ENCODE measurements at regions not wholly inside any gene's neighbourhood (a gene's known extent, or its start where the extent isn't known, plus 50 kb on each side); places are given as distances from the start of the nearest gene placed in this dataset.
"Not testable (repeated sequence)": the region's sequence is repeated elsewhere in the genome, so short reads cannot be mapped to it uniquely, and the experiment has no call there.

DNA sequence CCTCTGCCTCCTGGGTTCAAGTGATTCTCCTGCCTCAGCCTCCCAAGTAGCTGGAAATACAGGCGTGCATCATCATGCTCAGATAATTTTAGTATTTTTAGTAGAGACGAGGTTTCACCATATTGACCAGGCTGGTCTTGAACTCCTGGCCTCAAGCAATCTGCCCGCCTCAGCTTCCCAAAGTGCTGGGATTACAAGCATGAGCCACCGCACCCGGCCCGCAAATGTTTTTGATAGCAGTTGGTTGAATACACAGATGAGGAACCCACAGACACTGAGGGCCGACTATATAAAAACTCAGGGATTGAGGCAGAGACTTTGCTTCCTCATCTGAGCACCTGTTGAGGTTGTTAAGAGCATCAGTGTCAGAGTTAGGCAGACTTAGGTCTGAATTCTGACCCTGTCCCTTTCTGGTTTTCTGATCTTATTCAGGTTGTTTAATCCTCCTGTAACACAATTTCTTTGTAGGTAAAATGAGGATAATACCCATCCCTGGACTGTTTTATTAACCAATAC is 84.7 kb downstream of the ZFP36L2 start:
- H3K27ac ChIP-seq (replicated peaks) = not testable (repeated sequence)
- peak; percentile 26; the same call in 1 of the 2 replicates for TF ChIP-seq SPI1 (IDR thresholded peaks at IDR 0.05; ENCODE audit: borderline replicate concordance, low read depth)

DNA sequence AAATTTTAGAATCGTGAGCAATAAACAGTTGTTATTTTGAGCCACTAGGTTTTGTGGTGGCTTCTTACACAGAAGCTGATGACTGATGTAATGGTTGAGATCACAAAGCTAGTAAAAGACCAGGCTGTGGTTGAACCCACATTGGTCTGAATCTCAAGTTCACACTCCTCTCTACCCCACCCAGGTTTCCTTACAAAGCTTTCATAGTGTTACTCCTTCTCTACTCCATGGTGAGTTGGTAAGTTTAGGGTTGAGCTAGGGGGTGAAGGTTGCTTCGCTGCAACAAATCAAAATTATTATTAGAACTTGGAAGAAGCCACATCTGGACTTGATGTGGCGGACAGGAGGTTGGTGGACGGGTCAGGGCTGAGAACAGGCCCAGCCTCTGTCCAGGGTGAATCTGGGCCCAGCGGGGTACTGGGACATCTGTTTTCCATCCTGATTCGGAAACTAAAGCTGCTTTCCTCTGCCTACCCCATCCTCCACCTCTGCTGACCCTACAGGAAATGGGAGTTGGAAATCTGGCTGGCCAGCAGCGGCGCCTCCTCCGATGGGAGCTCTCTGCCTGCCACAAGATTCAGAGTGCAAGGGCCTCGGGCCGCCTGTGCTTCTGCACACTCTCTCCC is 86.3 kb downstream of the ZFP36L2 start:
- TF ChIP-seq, protein P1, sequence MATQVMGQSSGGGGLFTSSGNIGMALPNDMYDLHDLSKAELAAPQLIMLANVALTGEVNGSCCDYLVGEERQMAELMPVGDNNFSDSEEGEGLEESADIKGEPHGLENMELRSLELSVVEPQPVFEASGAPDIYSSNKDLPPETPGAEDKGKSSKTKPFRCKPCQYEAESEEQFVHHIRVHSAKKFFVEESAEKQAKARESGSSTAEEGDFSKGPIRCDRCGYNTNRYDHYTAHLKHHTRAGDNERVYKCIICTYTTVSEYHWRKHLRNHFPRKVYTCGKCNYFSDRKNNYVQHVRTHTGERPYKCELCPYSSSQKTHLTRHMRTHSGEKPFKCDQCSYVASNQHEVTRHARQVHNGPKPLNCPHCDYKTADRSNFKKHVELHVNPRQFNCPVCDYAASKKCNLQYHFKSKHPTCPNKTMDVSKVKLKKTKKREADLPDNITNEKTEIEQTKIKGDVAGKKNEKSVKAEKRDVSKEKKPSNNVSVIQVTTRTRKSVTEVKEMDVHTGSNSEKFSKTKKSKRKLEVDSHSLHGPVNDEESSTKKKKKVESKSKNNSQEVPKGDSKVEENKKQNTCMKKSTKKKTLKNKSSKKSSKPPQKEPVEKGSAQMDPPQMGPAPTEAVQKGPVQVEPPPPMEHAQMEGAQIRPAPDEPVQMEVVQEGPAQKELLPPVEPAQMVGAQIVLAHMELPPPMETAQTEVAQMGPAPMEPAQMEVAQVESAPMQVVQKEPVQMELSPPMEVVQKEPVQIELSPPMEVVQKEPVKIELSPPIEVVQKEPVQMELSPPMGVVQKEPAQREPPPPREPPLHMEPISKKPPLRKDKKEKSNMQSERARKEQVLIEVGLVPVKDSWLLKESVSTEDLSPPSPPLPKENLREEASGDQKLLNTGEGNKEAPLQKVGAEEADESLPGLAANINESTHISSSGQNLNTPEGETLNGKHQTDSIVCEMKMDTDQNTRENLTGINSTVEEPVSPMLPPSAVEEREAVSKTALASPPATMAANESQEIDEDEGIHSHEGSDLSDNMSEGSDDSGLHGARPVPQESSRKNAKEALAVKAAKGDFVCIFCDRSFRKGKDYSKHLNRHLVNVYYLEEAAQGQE (IDR thresholded peaks at IDR 0.05; ENCODE audit: insufficient replicate concordance, low read depth) = no peak
- no peak for TF ChIP-seq GABPA (IDR thresholded peaks at IDR 0.05; ENCODE audit: low read depth)
- TF ChIP-seq POLR2AphosphoS5 (IDR thresholded peaks at IDR 0.05; ENCODE audit: low read depth) = no peak
- TF ChIP-seq SPI1 (IDR thresholded peaks at IDR 0.05; ENCODE audit: borderline replicate concordance, low read depth) = no peak
- TF ChIP-seq, protein P2, sequence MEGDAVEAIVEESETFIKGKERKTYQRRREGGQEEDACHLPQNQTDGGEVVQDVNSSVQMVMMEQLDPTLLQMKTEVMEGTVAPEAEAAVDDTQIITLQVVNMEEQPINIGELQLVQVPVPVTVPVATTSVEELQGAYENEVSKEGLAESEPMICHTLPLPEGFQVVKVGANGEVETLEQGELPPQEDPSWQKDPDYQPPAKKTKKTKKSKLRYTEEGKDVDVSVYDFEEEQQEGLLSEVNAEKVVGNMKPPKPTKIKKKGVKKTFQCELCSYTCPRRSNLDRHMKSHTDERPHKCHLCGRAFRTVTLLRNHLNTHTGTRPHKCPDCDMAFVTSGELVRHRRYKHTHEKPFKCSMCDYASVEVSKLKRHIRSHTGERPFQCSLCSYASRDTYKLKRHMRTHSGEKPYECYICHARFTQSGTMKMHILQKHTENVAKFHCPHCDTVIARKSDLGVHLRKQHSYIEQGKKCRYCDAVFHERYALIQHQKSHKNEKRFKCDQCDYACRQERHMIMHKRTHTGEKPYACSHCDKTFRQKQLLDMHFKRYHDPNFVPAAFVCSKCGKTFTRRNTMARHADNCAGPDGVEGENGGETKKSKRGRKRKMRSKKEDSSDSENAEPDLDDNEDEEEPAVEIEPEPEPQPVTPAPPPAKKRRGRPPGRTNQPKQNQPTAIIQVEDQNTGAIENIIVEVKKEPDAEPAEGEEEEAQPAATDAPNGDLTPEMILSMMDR (IDR thresholded peaks at IDR 0.05; ENCODE audit: insufficient read depth, low read length) = no peak
- no peaks in the 10 kb centered on the region for H3K27me3 ChIP-seq (ENCODE audit: insufficient read depth, poor library complexity, severe bottlenecking)
- DNase-seq (ENCODE audit: low read depth in 1 of 2, low spot score in 1 of 2) = no peak
- no peak overlapping the region for H3K4me3 ChIP-seq (replicated peaks; ENCODE audit: insufficient read depth, low read length)
- H3K27ac ChIP-seq (replicated peaks) = no peak overlapping the region

More for the DNA sequence above, 84.7 kb downstream of the ZFP36L2 start:
- not testable (repeated sequence) for H3K27me3 ChIP-seq (ENCODE audit: insufficient read depth, poor library complexity, severe bottlenecking); H3K4me3 ChIP-seq (replicated peaks; ENCODE audit: insufficient read depth, low read length)
- peak in 1 of 2 experiments; percentile 50 for DNase-seq (ENCODE audit: low read depth in 1 of 2, low spot score in 1 of 2)

DNA sequence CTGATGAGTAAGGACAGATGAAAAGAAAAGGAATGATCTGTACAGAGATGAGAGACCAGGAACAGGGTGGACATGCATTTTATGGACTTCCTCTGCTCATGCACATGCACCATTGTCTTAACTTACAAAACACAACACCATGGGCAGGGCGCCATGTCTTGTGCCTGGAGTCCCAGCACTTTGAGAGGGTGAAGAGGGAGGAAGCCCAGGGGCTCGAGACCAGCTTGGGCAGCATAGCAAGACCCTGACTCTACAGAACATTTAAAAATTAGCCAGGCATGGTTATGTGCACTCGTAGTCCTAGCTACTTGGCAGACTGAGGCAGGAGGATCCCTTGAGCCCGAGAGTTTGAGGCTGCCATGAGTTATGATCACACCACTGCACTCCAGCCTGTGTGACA is 86.9 kb downstream of the ZFP36L2 start:
- no peak overlapping the region for H3K27ac ChIP-seq (replicated peaks)
- no peak for DNase-seq (ENCODE audit: low read depth in 1 of 2, low spot score in 1 of 2)
- TF ChIP-seq GABPA (IDR thresholded peaks at IDR 0.05; ENCODE audit: low read depth) (no peak), SPI1 (IDR thresholded peaks at IDR 0.05; ENCODE audit: borderline replicate concordance, low read depth) (no peak), POLR2AphosphoS5 (IDR thresholded peaks at IDR 0.05; ENCODE audit: low read depth) (no peak)
- TF ChIP-seq, protein P2 (IDR thresholded peaks at IDR 0.05; ENCODE audit: insufficient read depth, low read length) = no peak
- TF ChIP-seq, protein P1 (IDR thresholded peaks at IDR 0.05; ENCODE audit: insufficient replicate concordance, low read depth) = no peak
- no peaks in the 10 kb centered on the region for H3K27me3 ChIP-seq (ENCODE audit: insufficient read depth, poor library complexity, severe bottlenecking)
- H3K4me3 ChIP-seq (replicated peaks; ENCODE audit: insufficient read depth, low read length) = no peak overlapping the region

DNA sequence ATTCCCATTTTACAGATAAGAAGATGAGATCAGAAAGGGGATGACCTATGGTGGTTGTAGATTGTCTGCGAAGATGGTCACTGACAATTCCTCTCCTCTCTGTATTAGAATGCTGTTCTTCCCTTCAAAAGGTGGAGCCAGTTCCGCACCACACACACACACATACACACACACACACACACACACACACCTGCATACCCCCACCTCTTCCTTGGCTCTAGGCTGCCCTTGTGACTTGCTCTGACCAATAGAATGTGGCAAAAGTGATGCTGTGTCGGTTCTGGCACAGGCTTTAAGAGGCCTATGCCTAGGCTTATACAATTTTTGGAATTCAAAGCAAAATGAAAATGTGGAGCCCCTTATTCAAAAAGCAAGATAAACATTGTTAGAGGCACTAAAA is 88.0 kb downstream of the ZFP36L2 start:
- H3K27me3 ChIP-seq (ENCODE audit: insufficient read depth, poor library complexity, severe bottlenecking) = no peaks in the 10 kb centered on the region
- no peak for TF ChIP-seq POLR2AphosphoS5 (IDR thresholded peaks at IDR 0.05; ENCODE audit: low read depth)
- TF ChIP-seq, protein P2 (IDR thresholded peaks at IDR 0.05; ENCODE audit: insufficient read depth, low read length) = no peak
- TF ChIP-seq GABPA (IDR thresholded peaks at IDR 0.05; ENCODE audit: low read depth) = no peak
- TF ChIP-seq SPI1 (IDR thresholded peaks at IDR 0.05; ENCODE audit: borderline replicate concordance, low read depth) = no peak
- TF ChIP-seq, protein P1 (IDR thresholded peaks at IDR 0.05; ENCODE audit: insufficient replicate concordance, low read depth) = no peak
- no peak for DNase-seq (ENCODE audit: low read depth in 1 of 2, low spot score in 1 of 2)
- H3K27ac ChIP-seq (replicated peaks) = no peak overlapping the region
- no peak overlapping the region for H3K4me3 ChIP-seq (replicated peaks; ENCODE audit: insufficient read depth, low read length)
